ENCODE measurements at regions not wholly inside any gene's neighbourhood (a gene's known extent, or its start where the extent isn't known, plus 50 kb on each side); places are given as distances from the start of the nearest gene placed in this dataset.
A peak's percentile ranks its signal among the peaks of the same experiment; 100 is the strongest.

DNA sequence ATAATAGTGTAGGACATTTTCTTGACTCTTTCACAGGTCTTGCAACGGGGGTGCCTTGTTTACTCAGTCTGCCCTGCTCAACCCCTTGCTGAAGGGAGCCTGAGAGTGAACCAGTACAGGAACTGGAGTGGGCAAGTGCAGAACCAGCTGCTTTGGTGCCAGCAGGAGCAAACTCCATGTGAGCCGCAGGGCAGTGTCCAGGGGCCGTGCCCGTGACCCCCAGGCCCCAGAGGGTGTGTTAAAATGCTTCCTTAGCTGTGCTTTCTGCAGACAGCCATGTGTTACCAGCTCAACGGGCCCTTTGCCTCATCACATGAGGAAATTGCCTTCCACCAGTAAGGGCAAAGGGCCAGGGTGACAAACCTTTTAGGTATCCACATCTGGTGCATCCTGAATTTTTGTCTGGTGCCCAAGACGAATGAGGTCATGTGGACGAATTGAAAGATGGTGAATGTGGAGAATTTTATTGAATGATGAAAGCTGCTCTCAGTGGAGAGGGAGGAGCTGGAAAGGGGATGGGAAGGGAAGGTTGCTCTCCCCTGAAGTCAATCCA is 53.6 kb upstream of the OR5D13 start:
- peak; percentile 20 for DNase-seq (ENCODE audit: low read depth)

Data from HT1080 (cell line).